NCI-H2171 treated with DMSO at 0.1 percent for 48 hours (cell line): ENCODE measurements at regions not wholly inside any gene's neighbourhood (a gene's known extent, or its start where the extent isn't known, plus 50 kb on each side); places are given as distances from the start of the nearest gene placed in this dataset.
A peak's percentile ranks its signal among the peaks of the same experiment; 100 is the strongest.
"Not testable (repeated sequence)": the region's sequence is repeated elsewhere in the genome, so short reads cannot be mapped to it uniquely, and the experiment has no call there.

ENCODE experiments used
- DNase-seq: peaks from one replicate; lab custom pipeline; 2025; lab: John Stamatoyannopoulos, UW

DNA sequence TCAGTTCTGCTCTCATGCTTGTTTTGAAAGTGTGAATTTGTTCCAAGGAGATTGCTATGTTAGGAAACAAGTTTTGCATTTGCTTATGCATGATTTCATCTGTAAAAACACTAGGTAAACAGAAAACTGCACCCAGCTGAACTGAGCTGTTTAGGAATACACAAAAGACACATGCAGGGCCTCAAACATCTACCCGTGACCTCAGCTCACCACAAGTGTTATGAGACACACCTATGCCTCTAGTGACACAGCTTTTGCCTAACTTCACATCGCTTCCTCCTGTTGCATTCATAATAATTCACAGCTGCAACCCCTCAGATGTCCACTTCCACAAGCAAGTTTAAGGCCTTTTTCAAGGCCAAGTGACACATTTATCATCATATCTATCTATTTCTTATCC is 98.0 kb upstream of the SLC24A3 start:
- DNase-seq: peak; percentile 6

DNA sequence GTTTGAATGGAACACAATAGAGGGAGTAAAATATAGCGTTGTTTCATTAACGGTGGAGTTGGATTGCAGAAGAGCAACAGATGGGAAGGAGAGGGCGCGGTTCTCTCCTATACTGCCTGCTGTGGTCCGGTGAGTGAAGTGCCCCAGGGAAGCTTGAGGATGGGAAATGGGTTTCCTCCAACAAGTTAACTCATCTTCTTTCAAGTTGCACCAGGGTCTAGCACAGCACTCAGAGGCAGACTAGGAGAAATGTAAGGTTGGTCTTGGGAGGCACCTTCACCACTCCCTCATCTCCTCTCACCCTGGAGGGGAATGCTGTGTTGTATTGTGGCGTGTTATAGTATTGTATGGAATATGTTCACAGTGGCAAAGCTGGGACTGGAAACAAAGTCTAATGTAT is 96.9 kb upstream of the SLC24A3 start:
- no peak for DNase-seq

DNA sequence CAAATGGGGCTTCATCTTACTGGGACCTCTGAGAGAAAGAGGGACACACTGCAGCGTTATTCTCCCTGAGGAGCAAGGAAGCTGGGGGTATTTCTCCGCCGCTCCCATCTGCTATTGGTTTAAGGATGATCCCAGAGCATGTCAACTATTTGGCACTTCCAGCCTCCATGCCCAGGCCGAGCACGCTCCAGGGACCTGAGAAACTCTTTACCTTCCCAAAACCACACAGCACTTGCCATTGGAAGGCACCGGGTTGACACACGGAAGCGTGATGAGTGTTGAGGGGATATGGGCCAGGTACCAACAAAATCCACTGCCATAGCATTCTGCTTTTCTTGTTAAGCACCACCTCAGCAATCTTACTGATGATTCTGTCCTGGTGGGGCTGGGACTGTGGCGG is 92.4 kb upstream of the SLC24A3 start:
- no peak for DNase-seq

- DNase-seq: no peak
Measured at GRCh38 chr20:19120569-19120968, 91.9 kb upstream of the SLC24A3 start.

- DNase-seq: no peak
Measured at GRCh38 chr20:19121463-19121862, 91.0 kb upstream of the SLC24A3 start.

GRCh38 chr20:19121916-19122315 is 90.5 kb upstream of the SLC24A3 start:
- no peak for DNase-seq

DNA sequence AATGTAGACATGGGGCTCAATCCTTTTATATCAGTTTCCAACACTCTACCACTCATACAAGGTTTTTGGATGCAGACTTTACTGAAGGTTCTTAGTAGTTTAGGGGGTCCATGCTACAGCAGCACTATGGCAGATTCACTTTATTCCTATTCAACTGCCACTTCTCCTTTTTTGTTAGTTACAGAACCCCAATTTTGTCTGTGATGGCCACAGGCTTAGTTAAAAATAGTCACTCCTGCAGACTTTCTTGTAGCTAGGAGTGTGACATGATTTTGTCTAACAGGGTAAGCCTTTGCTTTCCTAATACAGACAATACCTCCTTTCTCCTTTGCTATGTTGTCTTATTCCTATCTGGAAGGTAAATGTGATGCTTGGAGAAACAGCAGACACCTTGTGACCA is 90.0 kb upstream of the SLC24A3 start:
- no peak for DNase-seq

DNA sequence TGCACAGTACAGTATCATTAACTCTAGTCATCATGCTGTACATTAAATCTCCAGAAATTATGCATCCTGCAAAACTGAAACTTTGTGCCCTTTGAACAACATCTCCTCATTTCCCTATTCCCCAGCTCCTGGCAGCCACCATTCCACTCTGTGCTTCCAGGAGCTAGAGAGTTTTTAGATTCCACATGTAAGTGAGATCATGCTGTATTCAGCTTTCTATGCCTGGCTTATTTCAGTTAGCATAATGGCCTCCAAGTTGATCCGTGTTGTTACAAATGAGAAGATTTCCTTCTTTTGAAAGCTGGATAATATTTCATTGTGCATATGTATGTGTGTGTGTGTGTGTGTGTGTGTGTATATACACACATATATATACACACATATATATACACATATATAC is 86.9 kb upstream of the SLC24A3 start:
- no peak for DNase-seq

DNA sequence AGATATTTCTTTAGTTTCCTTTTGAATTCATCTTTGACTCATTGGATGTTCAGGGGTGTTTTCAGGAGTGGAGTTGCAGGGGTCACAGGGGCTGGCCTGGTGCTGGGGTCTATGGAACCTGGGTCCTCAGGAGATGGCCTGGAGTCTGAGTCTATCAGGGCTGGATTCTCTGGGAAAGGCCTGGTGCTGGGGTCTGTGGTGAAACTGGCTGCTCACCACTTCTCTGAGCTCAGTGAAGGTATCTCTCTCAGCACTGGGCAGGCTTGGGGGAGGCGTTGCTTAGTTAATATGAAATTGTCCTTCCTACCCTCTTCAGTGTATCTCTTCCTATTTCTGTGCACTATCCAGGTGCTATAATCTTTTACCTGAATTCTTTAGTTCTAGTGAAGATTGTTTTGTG is 83.1 kb upstream of the SLC24A3 start:
- no peak for DNase-seq

DNA sequence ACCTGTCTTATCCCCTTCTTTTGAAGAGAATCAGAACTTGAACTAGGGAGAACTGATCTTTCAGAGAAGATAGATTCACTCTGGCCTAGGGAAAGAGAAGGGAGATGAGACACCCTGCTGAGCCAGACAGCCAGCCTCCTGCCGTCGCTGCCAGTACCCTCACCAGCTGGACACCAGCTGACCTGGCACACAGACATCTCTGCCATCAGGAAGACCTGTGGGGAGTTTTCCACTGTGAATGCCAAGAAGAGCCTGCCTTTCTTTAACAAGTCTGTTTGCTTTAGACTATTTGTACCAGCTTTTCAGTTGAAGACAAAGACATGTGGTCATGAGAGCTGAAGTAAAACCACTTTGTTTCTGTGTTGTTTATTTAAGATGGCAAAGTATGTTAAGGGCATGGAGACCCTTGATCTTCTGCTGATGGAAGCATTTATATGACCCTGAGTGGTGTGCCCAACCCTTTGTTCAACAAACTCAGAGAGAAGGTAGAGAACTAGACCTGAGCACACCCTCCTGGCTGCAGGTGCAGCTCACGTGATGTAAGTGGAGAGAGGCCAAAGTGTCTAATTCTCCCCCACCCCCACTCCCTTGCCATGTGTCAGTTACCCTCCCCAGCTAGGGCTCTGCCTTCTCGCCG is 82.3 kb upstream of the SLC24A3 start:
- peak; percentile 15 for DNase-seq

DNA sequence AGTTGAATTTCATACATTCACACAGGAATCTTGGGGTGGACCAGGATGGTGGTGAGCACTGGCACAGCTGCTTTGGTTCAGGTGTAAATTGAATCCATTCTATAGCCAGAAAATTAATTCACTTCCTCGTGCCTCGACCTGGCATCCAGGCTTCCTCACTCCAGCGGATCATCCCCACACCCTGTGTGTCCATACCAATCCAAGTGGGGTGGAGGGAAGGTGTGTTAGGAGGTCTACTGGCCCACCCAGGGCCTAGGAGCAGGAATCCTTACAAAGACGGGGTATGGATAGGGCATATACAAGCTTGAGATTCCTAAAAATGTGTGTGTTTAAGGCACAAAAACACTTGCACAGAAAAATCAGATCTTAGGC is 81.8 kb upstream of the SLC24A3 start:
- no peak for DNase-seq

DNA sequence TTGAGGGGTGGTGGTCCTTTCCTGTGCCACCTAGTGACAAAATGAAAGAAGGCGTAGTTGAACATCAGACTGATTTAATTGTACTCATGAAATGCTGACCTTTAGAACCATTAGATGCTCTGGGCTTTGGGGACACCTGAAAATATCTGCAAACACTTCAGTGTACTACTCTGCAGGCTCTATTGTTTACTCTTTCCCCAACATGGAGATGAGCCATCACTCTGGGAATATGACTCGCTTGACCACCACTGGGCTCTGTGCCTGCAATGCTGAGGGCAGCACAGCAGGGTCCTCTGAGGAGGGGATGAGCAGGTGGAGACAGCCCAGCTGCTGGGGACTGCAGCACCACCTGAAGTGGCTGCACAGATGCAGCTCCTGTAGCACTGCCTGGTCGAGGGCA is 74.8 kb upstream of the SLC24A3 start:
- DNase-seq: no peak

- DNase-seq: no peak
Measured at GRCh38 chr20:19138758-19139157, 73.7 kb upstream of the SLC24A3 start.

GRCh38 chr20:19139584-19139983 is 72.9 kb upstream of the SLC24A3 start:
- not testable (repeated sequence) for DNase-seq

- DNase-seq: peak; percentile 14
Measured at GRCh38 chr20:19141998-19142397, 70.4 kb upstream of the SLC24A3 start.

DNA sequence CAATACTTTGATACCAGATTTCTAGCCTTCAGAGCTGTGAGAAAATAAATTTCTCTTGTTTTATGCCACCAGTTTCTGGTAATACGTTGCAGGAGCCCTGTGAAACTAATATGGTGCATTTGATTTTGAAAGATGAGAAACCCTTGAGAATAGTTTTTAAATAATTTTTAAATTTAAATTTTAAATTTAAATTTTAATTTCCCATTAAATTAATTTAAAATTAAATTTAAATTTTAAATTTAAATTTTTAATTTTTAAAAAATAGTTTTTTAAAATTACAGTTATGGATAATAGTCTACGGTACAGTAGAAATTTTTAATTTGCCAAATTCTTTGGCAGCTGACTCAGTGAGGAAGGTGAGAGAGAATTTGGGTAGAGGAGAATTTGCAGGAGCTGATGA is 68.6 kb upstream of the SLC24A3 start:
- no peak for DNase-seq

GRCh38 chr20:19161336-19161735 is 51.1 kb upstream of the SLC24A3 start:
- DNase-seq: no peak
